SW480 (cell line): ENCODE measurements at regions not wholly inside any gene's neighbourhood (a gene's known extent, or its start where the extent isn't known, plus 50 kb on each side); places are given as distances from the start of the nearest gene placed in this dataset.
"Not testable (repeated sequence)": the region's sequence is repeated elsewhere in the genome, so short reads cannot be mapped to it uniquely, and the experiment has no call there.

Experiments used
- DNase-seq: peaks from one replicate; pipeline ENCODE4 v3.0.0-alpha.2; 2016; ENCODE audit warnings: low spot score

DNA sequence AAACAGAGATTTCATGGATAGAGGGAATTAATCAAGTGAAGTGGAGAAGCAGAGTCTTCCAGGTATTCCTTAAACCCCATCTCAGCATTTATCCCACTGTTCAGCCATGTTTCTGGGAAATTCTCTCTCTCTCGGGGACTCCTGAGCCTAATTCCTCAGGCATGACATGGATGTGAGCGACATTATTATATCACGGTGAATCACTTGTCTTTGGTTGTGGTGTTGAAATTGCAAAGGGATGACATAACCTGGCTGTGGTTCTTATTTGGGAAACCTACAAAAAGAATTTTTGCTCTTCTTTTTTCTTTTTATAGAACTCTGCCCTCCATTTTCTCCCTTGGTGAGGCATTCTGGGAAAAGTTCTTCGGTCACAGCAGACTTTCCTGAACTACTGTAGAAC, 457.9 kb upstream of the PTGER4 start:
- DNase-seq: no peak

DNA sequence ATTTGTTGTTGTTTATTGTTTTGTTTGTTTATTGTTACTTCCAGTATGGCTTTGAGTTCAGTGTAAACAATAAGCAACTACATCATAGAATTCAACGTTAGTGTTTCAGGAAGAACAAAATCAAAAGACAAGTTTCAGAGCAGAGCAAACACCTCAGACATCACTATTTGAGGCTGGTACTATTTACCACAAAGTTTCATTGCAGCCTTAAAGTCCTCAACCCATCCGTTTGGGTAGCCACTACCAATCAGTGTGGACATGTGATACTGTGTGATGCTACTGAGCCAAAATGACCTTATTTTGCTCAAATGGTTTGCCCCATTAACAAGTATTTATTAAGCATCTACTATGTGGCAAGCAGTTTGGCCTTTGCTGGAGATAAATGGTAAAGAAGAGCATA, 458.5 kb upstream of the PTGER4 start:
- DNase-seq: no peak

DNA sequence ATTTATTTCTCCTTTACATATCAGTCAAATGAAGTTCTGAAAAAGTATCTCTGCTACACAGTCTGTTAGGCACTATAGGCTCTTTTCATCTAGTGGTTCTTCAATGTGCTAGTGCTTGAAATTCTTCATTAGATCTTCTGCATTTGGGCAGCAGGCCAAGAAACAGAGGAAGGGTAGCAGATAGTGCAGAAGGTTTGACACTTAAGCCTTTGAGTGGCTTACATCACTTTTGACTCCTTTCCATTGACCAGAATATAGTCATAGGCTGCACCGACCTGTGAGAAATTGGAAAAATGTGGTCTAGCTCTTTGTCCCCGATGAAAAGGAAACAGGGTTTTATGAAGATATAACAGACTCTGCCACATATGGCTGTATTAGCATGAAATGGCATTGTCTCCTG, 459.5 kb upstream of the PTGER4 start:
- no peak for DNase-seq

DNA sequence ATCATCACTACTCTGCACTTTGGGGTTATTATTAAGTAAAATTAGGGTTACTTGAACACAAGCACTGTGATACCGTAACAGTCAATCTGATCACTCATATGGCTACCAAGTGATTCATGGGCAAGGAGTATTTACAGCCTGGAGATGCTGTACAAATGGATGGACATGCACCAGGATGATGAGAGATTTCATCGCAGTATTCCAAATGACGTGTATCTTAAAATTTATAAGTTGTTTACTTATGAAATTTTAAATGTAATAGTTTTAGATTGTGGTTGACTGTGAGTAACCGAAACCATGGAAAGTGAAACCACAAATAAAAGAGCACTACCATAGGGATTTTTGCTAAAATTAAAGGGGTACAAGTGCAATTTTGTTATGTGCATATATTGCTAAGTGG, 462.2 kb upstream of the PTGER4 start:
- DNase-seq: no peak

DNA sequence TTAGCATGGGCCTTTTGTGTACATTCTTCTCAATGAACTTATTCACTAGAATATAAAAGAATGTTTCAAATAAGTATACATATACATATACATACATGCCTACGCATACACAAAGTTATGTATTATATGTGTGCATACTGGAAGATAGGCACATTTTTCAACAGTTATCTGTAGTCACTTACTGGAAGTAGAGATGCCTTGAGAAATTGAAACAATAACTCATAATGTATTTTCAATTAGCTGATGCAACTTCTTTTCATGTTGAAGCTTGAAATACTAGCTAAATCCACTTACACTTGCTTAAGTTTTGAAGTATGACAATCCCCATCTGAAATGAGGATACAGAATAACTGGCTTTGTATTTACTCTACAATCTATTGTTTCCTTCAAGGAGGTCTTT, 469.0 kb upstream of the PTGER4 start:
- DNase-seq: no peak

DNA sequence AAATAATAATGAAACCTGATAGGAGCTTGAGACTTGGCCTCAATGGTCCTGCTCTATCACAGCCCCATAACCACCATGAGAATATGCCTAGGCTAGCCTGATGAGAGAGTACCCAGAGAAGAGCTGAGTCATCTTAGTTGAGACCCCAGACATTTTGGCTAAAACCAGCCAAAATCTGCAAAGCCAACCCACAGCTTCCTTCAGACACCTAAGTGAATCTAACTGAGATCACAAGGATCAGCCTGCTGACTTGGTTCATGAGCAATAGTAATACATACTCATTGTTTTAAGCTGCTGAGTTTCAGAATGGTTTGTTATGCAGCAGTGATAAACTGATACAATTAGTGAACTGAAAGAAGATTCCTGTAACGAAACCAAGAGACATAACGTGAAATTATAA, 473.7 kb upstream of the PTGER4 start:
- no peak for DNase-seq

DNA sequence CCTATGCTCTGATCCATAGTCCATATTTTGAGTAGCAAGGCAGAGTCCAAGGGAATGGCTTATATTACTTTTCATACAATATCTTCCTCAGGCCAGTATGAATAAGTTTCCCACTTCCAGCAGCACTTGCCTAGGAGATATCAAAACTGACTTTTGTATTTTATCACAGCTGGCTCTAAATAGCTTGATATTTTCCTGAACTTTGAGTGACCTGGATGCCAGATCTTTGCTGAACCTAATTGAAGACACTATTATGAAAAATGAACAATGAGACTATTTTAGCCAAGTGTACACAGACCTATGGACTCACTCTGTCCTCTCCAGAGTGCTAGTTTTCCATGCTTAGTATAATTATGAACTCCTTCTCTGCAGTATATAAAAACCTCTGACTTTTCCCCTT, 475.6 kb upstream of the PTGER4 start:
- no peak for DNase-seq

DNA sequence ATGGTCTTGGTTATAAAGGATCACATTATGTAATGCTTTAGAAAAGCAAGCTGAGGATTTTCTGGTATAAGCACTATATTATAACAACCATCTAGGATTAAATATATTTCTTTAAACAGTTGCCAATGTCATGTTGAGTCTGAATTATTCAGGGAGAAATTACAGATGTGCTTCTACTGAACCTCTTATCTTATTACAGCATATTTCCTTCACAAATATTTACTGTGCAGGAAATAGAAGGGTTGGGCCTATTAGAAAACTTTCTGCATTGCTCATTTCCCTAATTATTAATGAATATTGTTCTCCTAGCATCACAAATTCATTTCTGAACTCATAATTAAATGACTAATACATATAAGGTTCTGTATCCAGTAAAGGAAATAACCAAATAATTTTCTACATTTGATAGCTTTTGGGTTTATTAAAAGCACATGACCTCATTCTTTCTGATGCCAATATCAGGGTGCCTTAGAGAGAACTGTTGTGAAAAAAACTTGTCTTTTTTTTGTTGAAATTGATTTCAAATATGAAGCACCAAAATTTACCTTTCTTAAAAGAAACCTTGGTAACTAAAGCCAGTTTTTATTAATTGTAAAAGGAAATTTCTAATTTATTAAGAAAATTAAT, 476.8 kb upstream of the PTGER4 start:
- no peak for DNase-seq

DNA sequence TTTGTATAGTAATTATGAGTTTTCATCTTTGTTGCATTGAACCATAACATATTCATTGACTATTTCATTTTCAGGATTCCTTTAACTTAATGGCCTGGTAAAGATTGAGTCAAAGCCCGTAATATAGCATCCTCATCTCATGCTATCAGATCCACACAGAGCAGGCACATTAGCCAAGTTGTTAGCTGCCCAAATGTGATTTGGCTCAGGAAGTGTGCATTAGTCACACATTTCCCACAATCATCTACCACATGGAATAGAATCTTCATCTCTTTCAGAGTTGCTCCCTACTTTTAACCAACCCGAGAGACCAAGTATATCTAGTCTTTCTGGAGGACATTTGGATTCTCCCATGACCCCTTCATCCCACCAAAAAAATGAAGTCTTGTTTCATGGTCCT, 481.0 kb upstream of the PTGER4 start:
- no peak for DNase-seq

DNA sequence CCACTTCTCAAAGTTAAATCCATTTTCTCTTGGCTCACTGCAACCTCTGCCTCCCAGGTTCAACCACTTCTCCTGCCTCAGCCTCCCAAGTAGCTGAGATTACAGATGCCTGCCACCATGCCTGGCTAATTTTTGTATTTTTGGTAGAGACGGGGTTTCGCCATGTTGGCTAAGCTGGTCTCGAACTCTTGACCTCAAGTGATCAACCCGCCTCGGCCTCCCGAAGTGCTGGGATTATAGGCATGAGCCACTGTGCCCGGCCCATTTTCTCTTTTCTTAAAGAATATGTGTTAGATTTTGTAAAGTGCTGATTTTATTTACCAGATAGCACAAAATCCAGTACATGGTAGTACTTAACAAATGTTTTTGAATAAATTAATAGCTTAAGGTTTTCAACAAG, 484.1 kb upstream of the PTGER4 start:
- DNase-seq: not testable (repeated sequence)

DNA sequence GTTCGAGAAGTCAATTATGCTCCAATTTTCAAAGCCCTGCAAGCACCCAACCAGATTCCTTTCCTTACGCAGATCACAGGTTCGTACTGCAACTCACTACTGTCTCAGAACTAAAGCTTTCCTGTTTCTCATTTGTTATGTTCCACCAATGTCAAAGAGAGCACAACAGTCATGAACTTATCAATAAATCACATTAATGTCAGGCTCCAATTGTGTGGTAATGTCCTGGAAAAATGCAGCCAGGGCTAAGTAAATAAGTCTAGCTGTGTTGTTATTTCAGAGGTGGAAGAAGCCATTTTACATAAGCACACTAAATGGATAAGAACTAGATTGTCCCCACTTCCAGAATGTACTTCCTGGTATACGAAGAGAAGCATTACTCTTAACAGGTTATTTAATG, 488.6 kb upstream of the PTGER4 start:
- DNase-seq: no peak

DNA sequence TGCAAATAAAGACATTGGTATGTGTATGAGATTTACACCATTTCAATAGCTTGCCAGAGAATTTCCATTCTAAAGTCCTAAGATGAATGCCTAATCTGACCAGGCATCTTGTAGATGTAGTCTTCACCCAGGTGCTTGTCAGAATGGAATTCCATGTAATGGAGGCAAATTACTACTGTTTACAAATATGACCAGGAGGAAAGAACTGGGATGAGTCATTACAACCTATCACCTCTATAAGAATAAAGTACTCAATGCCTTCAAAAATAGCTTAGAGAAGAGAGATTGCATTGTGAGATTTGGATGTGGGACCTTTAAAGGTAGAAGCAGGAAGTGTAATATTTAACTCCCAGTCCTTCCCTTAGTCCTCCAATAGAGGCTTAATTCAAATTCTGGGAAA, 507.0 kb upstream of the PTGER4 start:
- peak; percentile 0 for DNase-seq

DNA sequence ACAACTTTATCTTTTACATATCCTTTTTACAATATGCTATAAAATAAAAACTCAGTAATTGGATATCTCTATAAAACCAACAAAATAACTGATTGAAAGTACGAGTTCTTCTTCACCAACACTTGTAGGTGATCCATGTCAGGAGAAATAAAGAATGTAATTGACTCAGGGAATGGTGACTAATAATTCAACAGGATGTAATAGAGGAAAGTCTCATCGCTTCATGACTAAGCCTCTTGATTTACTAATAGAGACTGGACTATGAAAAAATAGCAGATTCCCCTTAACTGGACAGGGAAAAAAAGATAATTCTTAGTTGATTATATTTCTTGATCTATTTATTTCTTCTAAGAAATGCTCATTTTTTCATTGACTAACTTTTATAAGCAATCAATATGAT, 507.7 kb upstream of the PTGER4 start:
- no peak for DNase-seq

DNA sequence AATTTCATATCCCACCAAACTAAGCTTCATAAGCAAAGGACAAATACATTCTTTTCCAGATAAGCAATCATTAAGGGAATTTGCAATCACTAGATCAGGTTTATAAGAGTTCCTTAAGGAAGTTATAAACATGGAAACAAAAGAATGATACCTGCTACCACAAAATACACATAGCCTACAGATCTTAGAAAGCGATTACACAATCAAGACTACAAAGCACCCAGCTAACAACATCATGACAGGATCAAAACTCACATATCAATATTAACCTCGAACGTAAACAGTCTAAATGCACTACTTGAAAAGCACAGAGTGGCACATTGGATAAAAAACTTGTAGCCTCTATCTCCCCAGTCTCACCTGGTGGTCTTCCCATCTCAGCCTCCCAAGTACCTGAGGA, 512.4 kb upstream of the PTGER4 start:
- no peak for DNase-seq

DNA sequence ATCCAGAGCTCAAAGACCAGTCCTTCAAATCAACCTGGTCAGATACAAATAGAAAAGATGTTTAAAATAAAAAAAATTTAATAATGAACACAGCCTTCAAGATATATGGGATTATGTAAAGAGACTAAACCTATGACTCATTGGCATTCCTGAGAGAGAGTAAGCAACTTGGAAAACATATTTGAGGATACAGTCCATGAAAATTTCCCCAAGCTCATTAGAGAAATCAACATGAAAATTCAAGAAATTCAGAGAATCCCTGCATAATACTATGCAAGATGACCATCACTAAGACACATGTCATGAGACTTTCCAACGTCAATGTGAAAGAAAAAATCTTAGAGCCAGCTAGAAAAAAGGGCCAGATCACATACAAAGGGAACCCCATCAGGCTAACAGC, 512.9 kb upstream of the PTGER4 start:
- no peak for DNase-seq

DNA sequence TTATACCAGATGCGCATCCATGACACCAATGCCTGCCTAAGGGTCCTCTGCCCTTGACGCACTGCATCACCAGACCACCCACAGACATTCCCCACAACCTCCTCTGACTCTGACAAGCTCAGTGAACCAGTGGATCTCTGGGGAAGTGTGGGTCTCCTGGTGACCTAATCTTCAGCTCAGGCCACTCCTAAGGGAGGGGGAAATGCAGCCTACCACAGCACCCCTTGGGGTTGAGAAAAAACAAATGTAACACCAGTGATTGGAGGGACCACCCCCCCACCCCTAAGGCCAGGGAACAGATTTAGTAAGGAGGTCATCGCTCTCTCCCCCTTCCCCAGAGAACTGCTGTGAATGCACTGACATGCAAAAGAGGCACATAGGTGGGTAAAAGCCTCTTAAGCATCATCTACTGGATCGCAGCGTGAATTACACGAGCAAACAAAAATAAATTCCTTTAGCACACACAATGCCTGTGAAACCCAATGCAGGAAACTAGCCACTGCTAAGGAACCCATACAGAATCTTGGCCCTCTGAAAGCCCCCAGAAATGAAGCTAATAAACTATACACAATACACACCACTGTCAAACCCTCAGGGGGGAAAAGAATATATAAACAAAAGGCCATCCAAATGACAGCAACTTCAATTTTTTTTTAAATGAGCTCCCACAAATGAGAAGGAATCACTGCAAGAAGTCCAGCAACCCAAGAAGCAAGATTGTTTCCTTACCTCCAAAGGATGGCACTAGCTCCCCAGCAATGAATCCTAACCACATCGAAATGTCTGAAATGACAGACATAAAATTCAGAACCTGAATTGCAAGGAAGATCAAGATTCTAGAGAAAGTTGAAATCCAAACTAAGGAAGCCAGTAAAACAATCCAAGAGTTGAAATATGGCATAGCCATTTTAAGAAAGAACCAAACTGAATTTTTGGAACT, 513.7 kb upstream of the PTGER4 start:
- no peak for DNase-seq

DNA sequence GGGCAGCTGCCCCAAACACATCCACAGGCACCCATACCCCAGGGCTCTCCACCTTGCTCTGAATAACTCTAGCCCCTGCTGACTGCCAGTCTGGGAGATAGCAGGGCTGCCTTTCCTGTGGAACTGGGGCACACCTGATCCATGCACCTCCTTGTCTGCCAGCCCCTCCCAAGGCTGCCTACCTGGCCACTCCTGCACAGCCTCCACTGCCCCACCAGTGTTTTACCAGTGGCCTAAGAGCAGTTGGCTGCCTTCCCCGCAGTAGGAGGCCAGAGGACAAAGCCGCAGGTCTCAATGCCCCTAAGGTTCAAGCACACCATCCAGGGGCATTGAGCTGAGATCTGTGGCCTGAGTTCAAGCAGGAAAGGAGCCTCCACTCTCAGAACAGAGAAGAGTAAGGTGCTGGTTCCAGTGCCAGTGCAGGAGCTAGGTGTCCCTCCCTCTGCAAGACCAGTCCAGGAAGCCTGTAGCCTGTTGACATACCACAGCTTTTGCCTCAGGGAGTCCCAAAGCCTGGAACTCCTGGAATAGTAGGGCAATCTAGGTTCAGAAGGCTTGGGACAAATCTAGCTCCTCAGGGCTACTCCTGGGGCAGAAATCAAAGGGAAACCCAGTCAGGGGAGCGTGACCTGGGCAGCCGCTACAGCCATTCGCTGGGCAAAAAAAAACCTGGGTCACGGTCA, 514.5 kb upstream of the PTGER4 start:
- no peak for DNase-seq

DNA sequence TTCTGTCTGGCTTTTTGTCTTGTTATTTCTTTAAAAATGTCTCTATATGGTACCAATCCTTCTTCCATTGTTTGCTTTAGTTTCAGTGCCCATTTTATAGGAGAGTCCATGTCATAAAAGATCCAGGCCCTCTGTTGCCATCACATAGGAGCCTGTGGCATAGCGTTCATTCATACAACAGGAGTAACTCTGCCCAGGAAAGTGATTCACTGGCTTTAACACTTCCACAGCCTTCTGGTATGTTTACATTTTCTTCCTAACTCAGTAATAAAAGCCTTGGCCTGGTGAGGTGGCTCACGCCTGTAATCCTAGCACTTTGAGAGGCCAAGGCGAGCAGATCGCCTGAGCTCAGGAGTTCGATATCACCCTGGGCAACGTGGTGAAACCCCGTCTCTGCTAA, 519.3 kb upstream of the PTGER4 start:
- DNase-seq: no peak

DNA sequence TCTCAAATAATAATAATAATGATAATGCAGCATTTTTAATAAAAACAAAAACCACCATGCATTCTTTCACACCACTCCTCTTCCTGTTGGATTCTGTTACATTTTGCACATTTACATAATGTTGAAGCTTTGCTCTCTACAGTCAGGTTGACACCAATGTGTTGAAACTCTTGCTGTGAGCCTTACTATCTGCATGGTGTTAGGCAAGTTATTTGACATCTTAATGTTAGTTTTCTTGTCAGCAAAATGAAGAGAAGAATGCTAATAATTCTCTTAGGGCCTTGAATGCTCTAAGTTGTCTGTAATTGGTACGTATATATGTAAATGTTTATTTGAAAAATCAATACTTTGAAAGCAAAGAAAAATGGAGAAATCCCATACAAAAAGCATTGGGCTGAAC, 525.5 kb upstream of the PTGER4 start:
- DNase-seq: no peak

DNA sequence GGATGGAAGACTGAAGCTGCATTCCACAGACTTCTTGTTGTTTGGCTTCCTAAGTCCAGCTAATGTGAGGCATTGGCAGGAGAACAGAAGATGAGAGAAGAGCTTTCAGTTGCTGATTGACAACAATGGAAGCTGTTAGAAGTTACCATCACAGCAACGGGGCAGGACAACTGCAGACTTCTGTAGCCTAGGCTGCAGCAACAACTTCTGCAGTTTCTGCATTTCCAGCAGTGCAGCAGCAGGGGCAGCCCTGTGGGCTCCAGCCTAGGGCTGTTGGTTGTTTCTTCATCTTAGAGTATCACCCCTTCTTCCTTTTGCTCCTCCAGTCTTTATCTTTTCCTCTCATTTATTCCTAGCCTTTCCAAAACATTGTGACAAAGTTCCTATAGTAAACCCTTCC, 528.8 kb upstream of the PTGER4 start:
- DNase-seq: no peak

DNA sequence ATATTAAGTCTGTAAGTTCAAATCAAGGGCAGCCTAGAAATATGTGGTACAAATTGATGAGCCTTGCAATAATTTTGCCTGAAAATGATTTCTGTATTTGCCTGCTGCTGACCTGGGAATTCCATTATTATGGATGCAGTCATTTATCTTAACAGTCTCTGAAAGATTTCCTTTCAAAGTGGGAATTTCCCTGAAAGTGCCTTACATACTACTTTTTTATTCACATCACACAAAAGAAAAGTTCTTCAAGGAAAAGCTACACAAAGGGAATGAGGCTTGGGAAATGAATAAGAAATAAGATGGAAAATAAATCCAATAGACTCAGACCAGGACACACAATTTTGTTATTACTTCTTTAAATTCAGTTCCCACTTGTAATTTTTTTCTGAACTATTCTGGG, 537.8 kb upstream of the PTGER4 start:
- no peak for DNase-seq

DNA sequence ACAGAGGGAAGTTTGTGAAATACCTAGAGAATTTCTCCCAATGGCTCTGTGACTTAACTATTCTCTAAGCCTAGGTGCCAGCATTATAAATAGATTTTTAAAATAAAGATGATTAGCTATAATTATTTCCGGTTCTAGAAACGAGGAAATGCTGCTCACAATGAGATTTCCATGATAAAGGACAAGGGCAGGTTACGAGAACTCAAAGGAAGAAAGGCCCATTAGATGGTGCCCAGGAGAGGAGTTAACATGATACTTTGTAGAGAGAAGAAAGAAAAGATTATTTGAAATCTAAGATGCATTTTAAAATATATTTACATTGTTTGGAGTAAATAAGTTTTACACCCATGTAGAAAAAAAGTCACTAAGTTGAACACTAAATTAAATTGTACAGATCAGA, 538.3 kb upstream of the PTGER4 start:
- DNase-seq: no peak

DNA sequence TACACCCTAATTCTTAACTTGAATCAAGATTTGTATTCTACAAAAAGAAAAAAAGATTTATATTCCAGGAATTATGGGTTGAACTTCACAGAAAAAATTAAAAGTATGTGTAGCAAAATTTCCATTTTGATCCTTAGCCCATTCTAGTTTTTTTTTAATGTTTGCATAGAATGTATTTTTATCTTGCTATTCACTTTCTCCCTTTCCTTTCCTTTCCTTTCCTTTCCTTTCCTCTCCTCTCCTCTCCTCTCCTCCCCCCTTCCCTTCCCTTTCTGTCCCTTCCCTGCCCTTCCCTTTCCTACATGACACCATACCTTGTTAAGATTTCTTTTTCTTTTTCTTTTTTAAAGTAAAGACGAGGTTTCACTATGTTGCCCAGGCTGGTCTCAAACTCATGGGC, 542.5 kb upstream of the PTGER4 start:
- no peak for DNase-seq
